IMR-90 (cell line): ENCODE measurements at regions not wholly inside any gene's neighbourhood (a gene's known extent, or its start where the extent isn't known, plus 50 kb on each side); places are given as distances from the start of the nearest gene placed in this dataset.

Experiments
- CEBPB ChIP-seq: IDR thresholded peaks from 2 replicates; pipeline ENCODE4 v1.6.1; 2012; ENCODE audit warnings: low read depth, low read length, improper control_type of control experiment
- FOS ChIP-seq: fragments of 150-350 bp; IDR thresholded peaks from 2 replicates; pipeline ENCODE4 v1.6.1; 2016; ENCODE audit warnings: low read depth, low read length
- MAFK ChIP-seq: IDR thresholded peaks from 2 replicates; pipeline ENCODE4 v1.6.1; 2012; ENCODE audit warnings: low read depth, low read length, improper control_type of control experiment
- POLR2A ChIP-seq: IDR thresholded peaks from 2 replicates; pipeline ENCODE4 v1.6.1; 2012; ENCODE audit warnings: mild to moderate bottlenecking, low read depth, low read length
- RCOR1 ChIP-seq: IDR thresholded peaks from 2 replicates; pipeline ENCODE4 v1.6.1; 2012; ENCODE audit warnings: mild to moderate bottlenecking, low read length, improper control_type of control experiment; ENCODE audit not compliant: insufficient replicate concordance
- SMC3 ChIP-seq: fragments of 150-350 bp; IDR thresholded peaks from 2 replicates; pipeline ENCODE4 v1.6.1; 2016; ENCODE audit warnings: low read depth, mild to moderate bottlenecking, antibody characterized with exemption, low read length, moderate library complexity
- TF ChIP-seq, protein P1 (sequence below): conservative IDR thresholded peaks from 2 replicates; pipeline ENCODE4 v1.5.1; 2012; ENCODE audit warnings: mild to moderate bottlenecking, low read depth, low read length, improper control_type of control experiment

DNA sequence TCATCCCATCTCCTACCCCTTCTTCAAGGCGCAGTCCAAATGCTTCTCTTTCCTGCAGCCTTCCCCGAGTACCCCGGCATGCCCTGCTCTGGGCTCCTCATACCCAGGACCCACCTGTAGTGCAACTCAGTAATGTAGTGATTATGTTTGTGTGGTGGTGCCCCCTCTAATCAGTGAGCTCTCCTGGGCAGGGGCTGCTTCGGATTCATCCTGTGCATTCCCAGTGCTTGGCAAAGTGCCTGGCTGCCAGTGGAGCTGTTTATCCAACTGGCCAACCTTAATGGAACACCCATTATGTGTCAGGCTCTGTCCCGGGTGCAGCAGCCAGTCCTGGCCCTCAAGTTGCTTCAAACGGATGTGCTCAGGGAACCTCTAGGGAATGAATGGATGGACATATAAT, 174.4 kb upstream of the LINGO1 start:
- TF ChIP-seq, protein P1, sequence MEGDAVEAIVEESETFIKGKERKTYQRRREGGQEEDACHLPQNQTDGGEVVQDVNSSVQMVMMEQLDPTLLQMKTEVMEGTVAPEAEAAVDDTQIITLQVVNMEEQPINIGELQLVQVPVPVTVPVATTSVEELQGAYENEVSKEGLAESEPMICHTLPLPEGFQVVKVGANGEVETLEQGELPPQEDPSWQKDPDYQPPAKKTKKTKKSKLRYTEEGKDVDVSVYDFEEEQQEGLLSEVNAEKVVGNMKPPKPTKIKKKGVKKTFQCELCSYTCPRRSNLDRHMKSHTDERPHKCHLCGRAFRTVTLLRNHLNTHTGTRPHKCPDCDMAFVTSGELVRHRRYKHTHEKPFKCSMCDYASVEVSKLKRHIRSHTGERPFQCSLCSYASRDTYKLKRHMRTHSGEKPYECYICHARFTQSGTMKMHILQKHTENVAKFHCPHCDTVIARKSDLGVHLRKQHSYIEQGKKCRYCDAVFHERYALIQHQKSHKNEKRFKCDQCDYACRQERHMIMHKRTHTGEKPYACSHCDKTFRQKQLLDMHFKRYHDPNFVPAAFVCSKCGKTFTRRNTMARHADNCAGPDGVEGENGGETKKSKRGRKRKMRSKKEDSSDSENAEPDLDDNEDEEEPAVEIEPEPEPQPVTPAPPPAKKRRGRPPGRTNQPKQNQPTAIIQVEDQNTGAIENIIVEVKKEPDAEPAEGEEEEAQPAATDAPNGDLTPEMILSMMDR: no peak
- TF ChIP-seq POLR2A (no peak), CEBPB (no peak), MAFK (no peak), RCOR1 (no peak), SMC3 (no peak), FOS (no peak)
